GM18511 (cell line): ENCODE measurements at regions not wholly inside any gene's neighbourhood (a gene's known extent, or its start where the extent isn't known, plus 50 kb on each side); places are given as distances from the start of the nearest gene placed in this dataset.
"Not testable (repeated sequence)": the region's sequence is repeated elsewhere in the genome, so short reads cannot be mapped to it uniquely, and the experiment has no call there.

Experiments
- ATAC-seq: cut with Tn5 transposase; IDR thresholded peaks from one replicate; pipeline ENCODE4 v1.9.1; 2021; ENCODE audit warnings: mild to moderate bottlenecking, moderate library complexity; ENCODE audit not compliant: unreplicated experiment

- ATAC-seq = no peak
These were observed 120.1 kb upstream of the CDYL start for GRCh38 chr6:4656106-4656505.

GRCh38 chr6:4655196-4656025, 120.8 kb upstream of the CDYL start:
- no peak for ATAC-seq

GRCh38 chr6:4653141-4653540, 123.1 kb upstream of the CDYL start:
- ATAC-seq = no peak

- ATAC-seq = no peak
These were observed 124.3 kb upstream of the CDYL start for GRCh38 chr6:4651831-4652467.

- no peak for ATAC-seq
These were observed 126.5 kb upstream of the CDYL start for GRCh38 chr6:4649728-4650127.

GRCh38 chr6:4647414-4648365, 128.5 kb upstream of the CDYL start:
- ATAC-seq = no peak

- no peak for ATAC-seq
These were observed 130.4 kb upstream of the CDYL start for GRCh38 chr6:4645713-4646360.

GRCh38 chr6:4644996-4645395, 131.2 kb upstream of the CDYL start:
- ATAC-seq = no peak

GRCh38 chr6:4641461-4641860, 134.7 kb upstream of the CDYL start:
- no peak for ATAC-seq

GRCh38 chr6:4640139-4640538, 136.1 kb upstream of the CDYL start:
- ATAC-seq = no peak

GRCh38 chr6:4638641-4639040, 137.6 kb upstream of the CDYL start:
- no peak for ATAC-seq

- ATAC-seq = peak; percentile 89
These were observed 138.3 kb upstream of the CDYL start for GRCh38 chr6:4637691-4638433.

- no peak for ATAC-seq
These were observed 139.4 kb upstream of the CDYL start for GRCh38 chr6:4636881-4637224.

- no peak for ATAC-seq
These were observed 139.9 kb upstream of the CDYL start for GRCh38 chr6:4636191-4636880.

- ATAC-seq = no peak
These were observed 140.5 kb upstream of the CDYL start for GRCh38 chr6:4635666-4636065.

GRCh38 chr6:4632421-4632820, 143.8 kb upstream of the CDYL start:
- no peak for ATAC-seq

- ATAC-seq = not testable (repeated sequence)
These were observed 146.4 kb upstream of the CDYL start for GRCh38 chr6:4629789-4630188.

GRCh38 chr6:4625557-4625956, 150.6 kb upstream of the CDYL start:
- no peak for ATAC-seq

- ATAC-seq = no peak
These were observed 151.5 kb upstream of the CDYL start for GRCh38 chr6:4624726-4625125.
